ENCODE measurements at regions not wholly inside any gene's neighbourhood (a gene's known extent, or its start where the extent isn't known, plus 50 kb on each side); places are given as distances from the start of the nearest gene placed in this dataset.
A peak's percentile ranks its signal among the peaks of the same experiment; 100 is the strongest.
"Not testable (repeated sequence)": the region's sequence is repeated elsewhere in the genome, so short reads cannot be mapped to it uniquely, and the experiment has no call there.

- in situ Hi-C loops (cut with MboI; ENCODE audit: low sequenced_read_pairs, unreplicated experiment); DNase-seq (ENCODE audit: low spot score): not testable (repeated sequence)
Observed at GRCh38 chrX:89539150-89539549, 382.6 kb upstream of the TGIF2LX start.

GRCh38 chrX:89557146-89557545 lies 364.6 kb upstream of the TGIF2LX start:
- DNase-seq (ENCODE audit: low spot score); in situ Hi-C loops (cut with MboI; ENCODE audit: low sequenced_read_pairs, unreplicated experiment): not testable (repeated sequence)

- in situ Hi-C loops (cut with MboI; ENCODE audit: low sequenced_read_pairs, unreplicated experiment); DNase-seq (ENCODE audit: low spot score): not testable (repeated sequence)
Observed at GRCh38 chrX:89562079-89562478, 359.6 kb upstream of the TGIF2LX start.

- in situ Hi-C loops (cut with MboI; ENCODE audit: low sequenced_read_pairs, unreplicated experiment); DNase-seq (ENCODE audit: low spot score): not testable (repeated sequence)
Observed at GRCh38 chrX:89563107-89563506, 358.6 kb upstream of the TGIF2LX start.

- in situ Hi-C loops (cut with MboI; ENCODE audit: low sequenced_read_pairs, unreplicated experiment); DNase-seq (ENCODE audit: low spot score): not testable (repeated sequence)
Observed at GRCh38 chrX:89567787-89568186, 353.9 kb upstream of the TGIF2LX start.

- in situ Hi-C loops (cut with MboI; ENCODE audit: low sequenced_read_pairs, unreplicated experiment); DNase-seq (ENCODE audit: low spot score): not testable (repeated sequence)
Observed at GRCh38 chrX:89581868-89582267, 339.8 kb upstream of the TGIF2LX start.

- in situ Hi-C loops (cut with MboI; ENCODE audit: low sequenced_read_pairs, unreplicated experiment); DNase-seq (ENCODE audit: low spot score): not testable (repeated sequence)
Observed at GRCh38 chrX:89631858-89632257, 289.9 kb upstream of the TGIF2LX start.

GRCh38 chrX:89635887-89636286 lies 285.8 kb upstream of the TGIF2LX start:
- in situ Hi-C loops (cut with MboI; ENCODE audit: low sequenced_read_pairs, unreplicated experiment); DNase-seq (ENCODE audit: low spot score): not testable (repeated sequence)

- in situ Hi-C loops (cut with MboI; ENCODE audit: low sequenced_read_pairs, unreplicated experiment), result not testable (repeated sequence)
Observed at GRCh38 chrX:89658662-89659061, 263.0 kb upstream of the TGIF2LX start.

GRCh38 chrX:89706481-89706880 lies 215.2 kb upstream of the TGIF2LX start:
- in situ Hi-C loops (cut with MboI; ENCODE audit: low sequenced_read_pairs, unreplicated experiment); DNase-seq (ENCODE audit: low spot score): not testable (repeated sequence)

More at GRCh38 chrX:89658662-89659061, 263.0 kb upstream of the TGIF2LX start:
- DNase-seq (ENCODE audit: low spot score), result not testable (repeated sequence)

GRCh38 chrX:89707363-89707927 lies 214.3 kb upstream of the TGIF2LX start:
- DNase-seq (ENCODE audit: low spot score); in situ Hi-C loops (cut with MboI; ENCODE audit: low sequenced_read_pairs, unreplicated experiment): not testable (repeated sequence)

- in situ Hi-C loops (cut with MboI; ENCODE audit: low sequenced_read_pairs, unreplicated experiment); DNase-seq (ENCODE audit: low spot score): not testable (repeated sequence)
Observed at GRCh38 chrX:89734367-89734766, 187.3 kb upstream of the TGIF2LX start.

GRCh38 chrX:89756466-89756865 lies 165.2 kb upstream of the TGIF2LX start:
- DNase-seq (ENCODE audit: low spot score); in situ Hi-C loops (cut with MboI; ENCODE audit: low sequenced_read_pairs, unreplicated experiment): not testable (repeated sequence)

GRCh38 chrX:89757767-89758166 lies 163.9 kb upstream of the TGIF2LX start:
- in situ Hi-C loops (cut with MboI; ENCODE audit: low sequenced_read_pairs, unreplicated experiment); DNase-seq (ENCODE audit: low spot score): not testable (repeated sequence)
- peak; percentile 34 for TF ChIP-seq CTCF (IDR thresholded peaks at IDR 0.05; ENCODE audit: borderline replicate concordance, control extremely low read depth, extremely low read depth, insufficient read depth, missing control alignments)

GRCh38 chrX:89759076-89759685 lies 162.5 kb upstream of the TGIF2LX start:
- DNase-seq (ENCODE audit: low spot score); in situ Hi-C loops (cut with MboI; ENCODE audit: low sequenced_read_pairs, unreplicated experiment): not testable (repeated sequence)

- in situ Hi-C loops (cut with MboI; ENCODE audit: low sequenced_read_pairs, unreplicated experiment); DNase-seq (ENCODE audit: low spot score): not testable (repeated sequence)
Observed at GRCh38 chrX:89771639-89772038, 150.1 kb upstream of the TGIF2LX start.

GRCh38 chrX:89811440-89811839 lies 110.3 kb upstream of the TGIF2LX start:
- DNase-seq (ENCODE audit: low spot score); in situ Hi-C loops (cut with MboI; ENCODE audit: low sequenced_read_pairs, unreplicated experiment): not testable (repeated sequence)

- DNase-seq (ENCODE audit: low spot score); in situ Hi-C loops (cut with MboI; ENCODE audit: low sequenced_read_pairs, unreplicated experiment): not testable (repeated sequence)
Observed at GRCh38 chrX:89839723-89840122, 82.0 kb upstream of the TGIF2LX start.
